ENCODE measurements at regions not wholly inside any gene's neighbourhood (a gene's known extent, or its start where the extent isn't known, plus 50 kb on each side); places are given as distances from the start of the nearest gene placed in this dataset.
A peak's percentile ranks its signal among the peaks of the same experiment; 100 is the strongest.

DNA sequence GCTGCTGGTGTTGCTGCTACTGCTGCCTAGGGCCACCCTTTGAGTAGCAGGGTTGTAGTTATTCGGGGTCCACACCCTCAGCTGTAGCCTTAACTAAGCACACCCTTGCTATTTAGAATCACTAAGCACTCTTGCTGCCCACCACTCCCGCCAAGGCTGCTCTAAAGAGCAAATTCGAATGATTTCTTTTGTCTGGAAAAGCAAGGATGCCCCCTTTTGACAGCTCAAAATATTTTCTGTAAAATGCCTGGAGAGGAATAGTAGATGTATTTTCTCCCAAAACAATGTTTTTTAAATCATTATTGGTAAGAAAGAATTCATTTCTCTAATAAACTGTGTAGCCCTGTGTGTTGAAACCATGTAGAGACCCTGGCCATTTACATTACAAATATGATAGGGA is 80.8 kb upstream of the PAPOLG start:
- H3K4me3 ChIP-seq (ENCODE audit: low read depth, low read length, poor library complexity, severe bottlenecking) = no peak overlapping the region
- TF ChIP-seq EZH2phosphoT487 (IDR thresholded peaks at IDR 0.05; ENCODE audit: borderline replicate concordance, low read depth, low read length) = no peak
- TF ChIP-seq, protein P1, sequence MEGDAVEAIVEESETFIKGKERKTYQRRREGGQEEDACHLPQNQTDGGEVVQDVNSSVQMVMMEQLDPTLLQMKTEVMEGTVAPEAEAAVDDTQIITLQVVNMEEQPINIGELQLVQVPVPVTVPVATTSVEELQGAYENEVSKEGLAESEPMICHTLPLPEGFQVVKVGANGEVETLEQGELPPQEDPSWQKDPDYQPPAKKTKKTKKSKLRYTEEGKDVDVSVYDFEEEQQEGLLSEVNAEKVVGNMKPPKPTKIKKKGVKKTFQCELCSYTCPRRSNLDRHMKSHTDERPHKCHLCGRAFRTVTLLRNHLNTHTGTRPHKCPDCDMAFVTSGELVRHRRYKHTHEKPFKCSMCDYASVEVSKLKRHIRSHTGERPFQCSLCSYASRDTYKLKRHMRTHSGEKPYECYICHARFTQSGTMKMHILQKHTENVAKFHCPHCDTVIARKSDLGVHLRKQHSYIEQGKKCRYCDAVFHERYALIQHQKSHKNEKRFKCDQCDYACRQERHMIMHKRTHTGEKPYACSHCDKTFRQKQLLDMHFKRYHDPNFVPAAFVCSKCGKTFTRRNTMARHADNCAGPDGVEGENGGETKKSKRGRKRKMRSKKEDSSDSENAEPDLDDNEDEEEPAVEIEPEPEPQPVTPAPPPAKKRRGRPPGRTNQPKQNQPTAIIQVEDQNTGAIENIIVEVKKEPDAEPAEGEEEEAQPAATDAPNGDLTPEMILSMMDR (conservative IDR thresholded peaks at IDR 0.05; ENCODE audit: low read length) = 0 out of 2 replicates have a peak, but pooled peaks have one; percentile 20
- no TSS peak for BruUV-seq (replicated peaks)
- no peak overlapping the region for H3K4me2 ChIP-seq (ENCODE audit: low read length)
- intact Hi-C loops (cut with micrococcal nuclease; ENCODE audit: unreplicated experiment) = no loop called here
- no peak overlapping the region for H3K27ac ChIP-seq (ENCODE audit: low read depth, low read length, poor library complexity, severe bottlenecking)
- H3K36me3 ChIP-seq (ENCODE audit: insufficient read depth, low read length) = no peaks in the 10 kb centered on the region
- no peaks in the 10 kb centered on the region for H3K9me2 ChIP-seq (ENCODE audit: insufficient read depth, low read length)
- no peaks in the 10 kb centered on the region for H3K4me1 ChIP-seq (ENCODE audit: insufficient read depth, low read length, poor library complexity, severe bottlenecking)
- no peak for DNase-seq (ENCODE audit: low spot score)
- no peaks in the 10 kb centered on the region for H3K9me3 ChIP-seq (ENCODE audit: low read length)
- H4K20me1 ChIP-seq (ENCODE audit: insufficient read depth, low read length) = no peaks in the 10 kb centered on the region
- H2AFZ ChIP-seq (ENCODE audit: low read length) = peak overlapping the region; percentile 4; the same call in 1 of the 2 replicates
- POLR2A ChIA-PET = no interaction called here
- CTCF ChIA-PET (ENCODE audit: unreplicated experiment) = interaction anchor here (0.6 to 1.9 kb wide), 3 partner anchors 10 to 116 kb away, joined by 4 to 5 read pairs (median 4); no protein-coding TSS in a partner anchor
- no peaks in the 10 kb centered on the region for H3K79me2 ChIP-seq (ENCODE audit: insufficient read depth, low read depth, low read length)

DNA sequence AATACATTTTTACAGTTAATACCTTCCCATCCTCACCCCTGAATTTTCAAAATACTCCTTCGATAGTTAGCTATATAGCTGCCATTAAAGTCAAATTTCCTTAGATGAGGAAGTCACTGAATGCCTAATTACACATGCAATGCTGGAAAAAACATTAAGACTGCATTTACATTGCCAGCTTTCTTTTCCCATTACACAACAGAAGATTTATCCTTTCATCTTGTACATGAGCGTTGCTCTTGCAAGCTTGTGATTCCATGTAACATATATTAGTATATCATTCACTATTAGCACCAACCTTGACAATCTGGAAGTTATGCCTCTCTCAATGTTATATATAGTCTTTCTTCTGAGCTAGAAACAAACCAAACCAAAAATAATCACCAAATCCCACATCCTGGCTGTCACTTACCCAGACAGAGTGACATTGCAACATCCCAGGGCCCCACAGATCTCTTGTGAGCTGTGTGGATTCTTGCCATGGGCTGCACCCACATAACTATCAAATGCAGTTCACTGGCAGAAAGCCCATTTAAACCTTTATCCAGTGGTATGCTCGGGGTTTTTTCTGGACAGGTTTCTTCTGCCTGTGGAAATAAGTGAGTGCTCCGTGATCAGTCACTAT is 79.2 kb upstream of the PAPOLG start:
- Histone ChIP-seq H3K79me2 (ENCODE audit: insufficient read depth, low read depth, low read length) (no peaks in the 10 kb centered on the region), H3K9me2 (ENCODE audit: insufficient read depth, low read length) (no peaks in the 10 kb centered on the region), H3K9me3 (ENCODE audit: low read length) (no peaks in the 10 kb centered on the region), H4K20me1 (ENCODE audit: insufficient read depth, low read length) (no peaks in the 10 kb centered on the region), H3K4me3 (ENCODE audit: low read depth, low read length, poor library complexity, severe bottlenecking) (no peak overlapping the region), H3K4me2 (ENCODE audit: low read length) (no peak overlapping the region), H2AFZ (ENCODE audit: low read length) (no peak overlapping the region), H3K4me1 (ENCODE audit: insufficient read depth, low read length, poor library complexity, severe bottlenecking) (no peaks in the 10 kb centered on the region), H3K27ac (ENCODE audit: low read depth, low read length, poor library complexity, severe bottlenecking) (no peak overlapping the region), H3K36me3 (ENCODE audit: insufficient read depth, low read length) (no peaks in the 10 kb centered on the region)
- POLR2A ChIA-PET = no interaction called here
- CTCF ChIA-PET (ENCODE audit: unreplicated experiment) = interaction anchor here (1.5 kb wide), 1 partner anchor 31 kb away, joined by 5 read pairs; no protein-coding TSS in a partner anchor
- TF ChIP-seq, protein P1 (conservative IDR thresholded peaks at IDR 0.05; ENCODE audit: low read length) = no peak
- TF ChIP-seq EZH2phosphoT487 (IDR thresholded peaks at IDR 0.05; ENCODE audit: borderline replicate concordance, low read depth, low read length) = no peak
- intact Hi-C loops (cut with micrococcal nuclease; ENCODE audit: unreplicated experiment) = no loop called here
- no peak for DNase-seq (ENCODE audit: low spot score)
- no TSS peak for BruUV-seq (replicated peaks)

DNA sequence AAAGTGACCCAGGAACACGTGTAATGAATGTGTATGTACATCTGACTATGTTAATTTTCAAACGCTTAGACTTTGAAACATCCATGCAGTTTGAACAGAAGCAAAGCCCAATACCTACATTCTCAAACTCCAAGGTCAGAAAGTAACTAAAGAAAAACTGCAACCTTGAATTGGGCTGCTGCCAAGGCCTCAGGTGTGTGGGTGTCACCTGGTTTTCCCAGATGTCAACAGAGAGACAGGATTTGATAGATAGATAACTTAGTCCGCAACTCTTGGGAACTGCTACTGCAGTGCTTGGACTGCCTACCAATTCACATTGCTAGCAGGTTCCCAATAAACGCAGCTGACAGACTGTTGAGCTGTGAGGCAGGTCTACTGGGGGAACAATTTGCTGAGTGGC is 78.7 kb upstream of the PAPOLG start:
- no peak overlapping the region for H3K4me3 ChIP-seq (ENCODE audit: low read depth, low read length, poor library complexity, severe bottlenecking)
- H3K79me2 ChIP-seq (ENCODE audit: insufficient read depth, low read depth, low read length) = no peaks in the 10 kb centered on the region
- DNase-seq (ENCODE audit: low spot score) = no peak
- intact Hi-C loops (cut with micrococcal nuclease; ENCODE audit: unreplicated experiment) = no loop called here
- H3K4me2 ChIP-seq (ENCODE audit: low read length) = no peak overlapping the region
- no peak overlapping the region for H2AFZ ChIP-seq (ENCODE audit: low read length)
- H3K4me1 ChIP-seq (ENCODE audit: insufficient read depth, low read length, poor library complexity, severe bottlenecking) = no peaks in the 10 kb centered on the region
- no peaks in the 10 kb centered on the region for H3K36me3 ChIP-seq (ENCODE audit: insufficient read depth, low read length)
- H3K9me2 ChIP-seq (ENCODE audit: insufficient read depth, low read length) = no peaks in the 10 kb centered on the region
- H3K9me3 ChIP-seq (ENCODE audit: low read length) = no peaks in the 10 kb centered on the region
- no TSS peak for BruUV-seq (replicated peaks)
- ChIA-PET CTCF (ENCODE audit: unreplicated experiment) (no interaction called here), POLR2A (no interaction called here)
- H4K20me1 ChIP-seq (ENCODE audit: insufficient read depth, low read length) = no peaks in the 10 kb centered on the region
- TF ChIP-seq, protein P1 (conservative IDR thresholded peaks at IDR 0.05; ENCODE audit: low read length) = no peak
- no peak for TF ChIP-seq EZH2phosphoT487 (IDR thresholded peaks at IDR 0.05; ENCODE audit: borderline replicate concordance, low read depth, low read length)
- no peak overlapping the region for H3K27ac ChIP-seq (ENCODE audit: low read depth, low read length, poor library complexity, severe bottlenecking)
